ENCODE measurements at regions not wholly inside any gene's neighbourhood (a gene's known extent, or its start where the extent isn't known, plus 50 kb on each side); places are given as distances from the start of the nearest gene placed in this dataset.

GRCh38 chr1:65049941-65050713 lies 83.8 kb upstream of the JAK1 start:
- DNase-seq (ENCODE audit: low read depth): no peak
- TF ChIP-seq CTCF (IDR thresholded peaks at IDR 0.05; ENCODE audit: insufficient read depth, low read depth, low read length, missing control alignments): no peak
- no peak overlapping the region for H3K4me3 ChIP-seq (ENCODE audit: low read depth, low read length)

- no peak for DNase-seq (ENCODE audit: low read depth)
- no peak overlapping the region for H3K4me3 ChIP-seq (ENCODE audit: low read depth, low read length)
- TF ChIP-seq CTCF (IDR thresholded peaks at IDR 0.05; ENCODE audit: insufficient read depth, low read depth, low read length, missing control alignments): no peak
These were observed 84.4 kb upstream of the JAK1 start for GRCh38 chr1:65050735-65051134.

- DNase-seq (ENCODE audit: low read depth): no peak
- H3K4me3 ChIP-seq (ENCODE audit: low read depth, low read length): no peak overlapping the region
- TF ChIP-seq CTCF (IDR thresholded peaks at IDR 0.05; ENCODE audit: insufficient read depth, low read depth, low read length, missing control alignments): no peak
These were observed 88.1 kb upstream of the JAK1 start for GRCh38 chr1:65054481-65054880.

- no peak for DNase-seq (ENCODE audit: low read depth)
- TF ChIP-seq CTCF (IDR thresholded peaks at IDR 0.05; ENCODE audit: insufficient read depth, low read depth, low read length, missing control alignments): no peak
- H3K4me3 ChIP-seq (ENCODE audit: low read depth, low read length): no peak overlapping the region
These were observed 89.4 kb upstream of the JAK1 start for GRCh38 chr1:65055747-65056146.

- no peak for TF ChIP-seq CTCF (IDR thresholded peaks at IDR 0.05; ENCODE audit: insufficient read depth, low read depth, low read length, missing control alignments)
- no peak overlapping the region for H3K4me3 ChIP-seq (ENCODE audit: low read depth, low read length)
- no peak for DNase-seq (ENCODE audit: low read depth)
These were observed 89.9 kb upstream of the JAK1 start for GRCh38 chr1:65056234-65056633.

- no peak for DNase-seq (ENCODE audit: low read depth)
- H3K4me3 ChIP-seq (ENCODE audit: low read depth, low read length): no peak overlapping the region
- TF ChIP-seq CTCF (IDR thresholded peaks at IDR 0.05; ENCODE audit: insufficient read depth, low read depth, low read length, missing control alignments): no peak
These were observed 90.5 kb upstream of the JAK1 start for GRCh38 chr1:65056866-65057265.

All from GM12865 (cell line).